ENCODE measurements at regions not wholly inside any gene's neighbourhood (a gene's known extent, or its start where the extent isn't known, plus 50 kb on each side); places are given as distances from the start of the nearest gene placed in this dataset.

DNA sequence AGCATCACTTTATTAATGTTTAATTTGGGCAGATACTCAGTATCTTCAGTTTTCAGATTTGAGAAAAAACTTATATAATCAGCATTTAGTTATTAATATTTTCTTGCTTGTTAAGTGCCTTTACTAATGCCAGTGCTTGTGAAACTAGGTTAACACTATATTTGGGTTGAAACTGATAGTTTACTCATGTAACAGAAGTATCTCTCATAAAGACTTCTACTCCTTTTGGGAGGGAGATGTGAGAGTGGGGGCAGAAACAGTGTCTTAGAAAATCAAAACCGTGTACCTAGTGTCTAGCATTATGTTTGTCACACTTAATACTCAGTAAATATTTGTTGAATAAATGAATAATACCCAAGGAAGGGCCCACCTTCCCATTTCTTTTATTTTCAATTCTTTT lies 129.5 kb downstream of the MSTN start:
- ATAC-seq = no peak
- intact Hi-C loops (cut with DNase I, micrococcal nuclease) = no loop called here

DNA sequence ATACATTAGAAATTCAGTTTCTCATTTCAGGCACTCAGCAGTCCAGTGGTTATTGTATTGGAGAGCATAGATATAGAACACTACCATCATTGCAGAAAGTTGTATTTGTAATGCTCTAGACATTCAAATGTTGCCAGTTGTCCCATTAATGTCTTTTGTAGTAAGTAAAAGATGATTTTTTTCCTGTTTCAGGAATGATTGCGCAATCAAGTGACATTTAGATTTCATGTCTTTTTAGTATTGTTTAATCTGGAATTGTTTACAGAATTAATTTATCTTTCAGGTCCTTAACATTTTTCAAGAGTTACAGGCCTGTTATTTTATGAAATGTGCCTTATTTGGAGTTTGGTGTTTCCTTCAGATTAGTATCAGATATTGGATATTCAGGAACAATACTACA lies 134.7 kb downstream of the MSTN start:
- Histone ChIP-seq H3K4me3 (no peak overlapping the region), H3K36me3 (ENCODE audit: low read depth) (no peaks in the 10 kb centered on the region), H3K4me1 (ENCODE audit: low read depth) (no peaks in the 10 kb centered on the region), H3K9me3 (no peaks in the 10 kb centered on the region)
- ATAC-seq (no peak), DNase-seq (no peak)
- intact Hi-C loops (cut with DNase I, micrococcal nuclease) = no loop called here
- TF ChIP-seq, protein P1, sequence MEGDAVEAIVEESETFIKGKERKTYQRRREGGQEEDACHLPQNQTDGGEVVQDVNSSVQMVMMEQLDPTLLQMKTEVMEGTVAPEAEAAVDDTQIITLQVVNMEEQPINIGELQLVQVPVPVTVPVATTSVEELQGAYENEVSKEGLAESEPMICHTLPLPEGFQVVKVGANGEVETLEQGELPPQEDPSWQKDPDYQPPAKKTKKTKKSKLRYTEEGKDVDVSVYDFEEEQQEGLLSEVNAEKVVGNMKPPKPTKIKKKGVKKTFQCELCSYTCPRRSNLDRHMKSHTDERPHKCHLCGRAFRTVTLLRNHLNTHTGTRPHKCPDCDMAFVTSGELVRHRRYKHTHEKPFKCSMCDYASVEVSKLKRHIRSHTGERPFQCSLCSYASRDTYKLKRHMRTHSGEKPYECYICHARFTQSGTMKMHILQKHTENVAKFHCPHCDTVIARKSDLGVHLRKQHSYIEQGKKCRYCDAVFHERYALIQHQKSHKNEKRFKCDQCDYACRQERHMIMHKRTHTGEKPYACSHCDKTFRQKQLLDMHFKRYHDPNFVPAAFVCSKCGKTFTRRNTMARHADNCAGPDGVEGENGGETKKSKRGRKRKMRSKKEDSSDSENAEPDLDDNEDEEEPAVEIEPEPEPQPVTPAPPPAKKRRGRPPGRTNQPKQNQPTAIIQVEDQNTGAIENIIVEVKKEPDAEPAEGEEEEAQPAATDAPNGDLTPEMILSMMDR (IDR thresholded peaks at IDR 0.05) = no peak

More for the DNA sequence above, 129.5 kb downstream of the MSTN start:
- TF ChIP-seq, protein P1 (IDR thresholded peaks at IDR 0.05) = no peak
- H3K36me3 ChIP-seq (ENCODE audit: low read depth) = no peaks in the 10 kb centered on the region
- no peak overlapping the region for H3K4me3 ChIP-seq
- no peaks in the 10 kb centered on the region for H3K4me1 ChIP-seq (ENCODE audit: low read depth)
- DNase-seq = no peak
- H3K9me3 ChIP-seq = no peaks in the 10 kb centered on the region

Data from mucosa of descending colon (tissue), 3 donors.